HL-60 (cell line): ENCODE measurements at regions not wholly inside any gene's neighbourhood (a gene's known extent, or its start where the extent isn't known, plus 50 kb on each side); places are given as distances from the start of the nearest gene placed in this dataset.

Experiments
- POLR2AphosphoS5 ChIP-seq: IDR thresholded peaks from 2 replicates; pipeline ENCODE4 v1.6.1; 2012; ENCODE audit warnings: low read depth
- TF ChIP-seq, protein P1 (sequence below): IDR thresholded peaks from one replicate; pipeline ENCODE4 v1.5.1; 2011; ENCODE audit warnings: low read length, control low read depth, inconsistent platforms; ENCODE audit not compliant: insufficient read depth

DNA sequence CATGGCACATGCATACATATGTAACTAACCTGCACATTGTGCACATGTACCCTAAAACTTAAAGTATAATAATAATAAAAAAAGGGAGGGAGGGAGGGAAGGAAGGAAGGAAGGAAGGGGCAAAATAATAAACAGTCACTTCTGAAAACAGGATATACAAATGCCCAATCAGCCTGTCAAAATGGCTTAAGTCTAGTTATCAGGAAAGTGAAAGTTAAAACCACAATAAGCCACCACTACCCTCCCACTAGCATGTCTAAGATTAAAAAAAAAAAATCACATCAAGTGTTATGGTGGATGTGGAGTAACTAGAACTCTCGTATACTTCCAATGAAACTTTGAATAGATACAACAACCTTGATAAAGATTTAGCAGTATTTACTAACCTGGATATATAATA, 145.6 kb upstream of the GMNC start:
- TF ChIP-seq, protein P1, sequence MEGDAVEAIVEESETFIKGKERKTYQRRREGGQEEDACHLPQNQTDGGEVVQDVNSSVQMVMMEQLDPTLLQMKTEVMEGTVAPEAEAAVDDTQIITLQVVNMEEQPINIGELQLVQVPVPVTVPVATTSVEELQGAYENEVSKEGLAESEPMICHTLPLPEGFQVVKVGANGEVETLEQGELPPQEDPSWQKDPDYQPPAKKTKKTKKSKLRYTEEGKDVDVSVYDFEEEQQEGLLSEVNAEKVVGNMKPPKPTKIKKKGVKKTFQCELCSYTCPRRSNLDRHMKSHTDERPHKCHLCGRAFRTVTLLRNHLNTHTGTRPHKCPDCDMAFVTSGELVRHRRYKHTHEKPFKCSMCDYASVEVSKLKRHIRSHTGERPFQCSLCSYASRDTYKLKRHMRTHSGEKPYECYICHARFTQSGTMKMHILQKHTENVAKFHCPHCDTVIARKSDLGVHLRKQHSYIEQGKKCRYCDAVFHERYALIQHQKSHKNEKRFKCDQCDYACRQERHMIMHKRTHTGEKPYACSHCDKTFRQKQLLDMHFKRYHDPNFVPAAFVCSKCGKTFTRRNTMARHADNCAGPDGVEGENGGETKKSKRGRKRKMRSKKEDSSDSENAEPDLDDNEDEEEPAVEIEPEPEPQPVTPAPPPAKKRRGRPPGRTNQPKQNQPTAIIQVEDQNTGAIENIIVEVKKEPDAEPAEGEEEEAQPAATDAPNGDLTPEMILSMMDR, result no peak
- TF ChIP-seq POLR2AphosphoS5, result no peak
